Astrocyte (in vitro differentiated cells and primary cell): ENCODE measurements at regions not wholly inside any gene's neighbourhood (a gene's known extent, or its start where the extent isn't known, plus 50 kb on each side); places are given as distances from the start of the nearest gene placed in this dataset.

Source experiments
- DNase-seq: peaks from one replicate; pipeline ENCODE4 v3.0.0-alpha.2; 2010; ENCODE audit warnings: low read depth
- FAIRE-seq: peaks from 2 replicates; lab custom pipeline; 2011; peaks lifted over from hg19 to GRCh38; lab: Jason Lieb, UNC
- H2AFZ ChIP-seq: 2 replicates; pipeline ENCODE4 v1.6.0; 2012; ENCODE audit warnings: low read depth, low read length, inconsistent platforms
- H3K27ac ChIP-seq: 2 replicates; pipeline ENCODE4 v1.5.1; 2011; ENCODE audit warnings: low read depth, low read length, inconsistent platforms
- H3K27me3 ChIP-seq: 2 replicates; pipeline ENCODE4 v1.6.0; 2011; ENCODE audit warnings: low read length, inconsistent platforms; ENCODE audit not compliant: insufficient read depth
- H3K36me3 ChIP-seq: 2 replicates; pipeline ENCODE4 v1.5.1; 2011; ENCODE audit warnings: low read length, inconsistent platforms; ENCODE audit not compliant: insufficient read depth
- H3K4me1 ChIP-seq: 2 replicates; pipeline ENCODE4 v1.5.1; 2011; ENCODE audit warnings: low read length, inconsistent platforms; ENCODE audit not compliant: insufficient read depth
- H3K4me2 ChIP-seq: 2 replicates; pipeline ENCODE4 v1.6.0; 2012; ENCODE audit warnings: low read length, inconsistent platforms
- H3K4me3 ChIP-seq: 2 replicates; pipeline ENCODE4 v1.5.1; 2011; ENCODE audit warnings: low read depth, mild to moderate bottlenecking, low read length, inconsistent platforms; ENCODE audit not compliant: insufficient read depth
- H3K79me2 ChIP-seq: 2 replicates; pipeline ENCODE4 v1.6.0; 2012; ENCODE audit warnings: mild to moderate bottlenecking, low read length, inconsistent platforms; ENCODE audit not compliant: insufficient read depth
- H3K9ac ChIP-seq: 2 replicates; pipeline ENCODE4 v1.6.0; 2012; ENCODE audit warnings: mild to moderate bottlenecking, low read length, inconsistent platforms
- H3K9me3 ChIP-seq: 2 replicates; pipeline ENCODE4 v1.5.1; 2012; ENCODE audit warnings: low read depth, mild to moderate bottlenecking, low read length, inconsistent platforms; ENCODE audit not compliant: insufficient read depth
- H4K20me1 ChIP-seq: 2 replicates; pipeline ENCODE4 v1.6.0; 2012; ENCODE audit warnings: low read length, inconsistent platforms; ENCODE audit not compliant: insufficient read depth
- H3K27ac Mint-ChIP-seq: one replicate; pipeline ENCODE4 v1.8.0; 2021; ENCODE audit warnings: mild to moderate bottlenecking, mixed read lengths; ENCODE audit not compliant: unreplicated experiment
- H3K27me3 Mint-ChIP-seq: one replicate; pipeline ENCODE4 v1.8.0; 2021; ENCODE audit warnings: low read depth, mixed read lengths; ENCODE audit not compliant: unreplicated experiment
- H3K36me3 Mint-ChIP-seq: one replicate; pipeline ENCODE4 v1.8.0; 2021; ENCODE audit warnings: low read depth, mixed read lengths; ENCODE audit not compliant: unreplicated experiment
- H3K4me1 Mint-ChIP-seq: one replicate; pipeline ENCODE4 v1.8.0; 2021; ENCODE audit warnings: low read depth, mixed read lengths; ENCODE audit not compliant: unreplicated experiment
- H3K4me3 Mint-ChIP-seq: one replicate; pipeline ENCODE4 v1.8.0; 2021; ENCODE audit warnings: mild to moderate bottlenecking, moderate library complexity, mixed read lengths; ENCODE audit not compliant: unreplicated experiment
- H3K9me3 Mint-ChIP-seq: one replicate; pipeline ENCODE4 v1.8.0; 2021; ENCODE audit warnings: mild to moderate bottlenecking, mixed read lengths; ENCODE audit not compliant: unreplicated experiment
- CTCF ChIP-seq: IDR thresholded peaks from 2 replicates; pipeline ENCODE4 v1.5.1; 2011; ENCODE audit warnings: low read depth, mild to moderate bottlenecking, inconsistent platforms, low read length, moderate library complexity; ENCODE audit not compliant: insufficient read depth
- EZH2 ChIP-seq: IDR thresholded peaks from 2 replicates; pipeline ENCODE4 v1.6.1; 2012; ENCODE audit warnings: mild to moderate bottlenecking, low read length, inconsistent platforms; ENCODE audit not compliant: insufficient read depth

DNA sequence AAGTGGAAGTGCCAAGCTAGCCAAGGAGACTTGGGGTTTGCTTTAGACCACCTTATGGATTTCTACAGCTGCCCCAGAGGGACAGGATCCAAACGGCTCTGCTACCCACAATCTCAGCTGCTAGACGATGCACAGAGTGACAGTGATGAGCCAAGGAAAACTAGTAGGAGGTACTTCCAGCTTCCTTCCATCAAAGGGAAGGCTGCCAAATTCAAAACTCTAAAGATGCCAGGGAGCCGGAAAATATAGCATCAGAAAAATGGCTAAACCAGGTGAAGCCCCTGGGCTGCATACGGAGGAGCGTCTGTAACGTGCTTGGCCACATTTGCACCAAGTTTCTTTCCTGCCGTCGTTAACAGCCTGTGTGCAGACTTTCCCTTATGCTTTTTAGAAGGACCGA is 245.5 kb upstream of the ZNF521 start:
- no peaks in the 10 kb centered on the region for H3K36me3 Mint-ChIP-seq
- H3K27me3 ChIP-seq: no peaks in the 10 kb centered on the region
- DNase-seq (no peak), FAIRE-seq (no peak)
- TF ChIP-seq CTCF (no peak), EZH2 (no peak)
- H3K36me3 ChIP-seq: no peaks in the 10 kb centered on the region
- no peak overlapping the region for H3K4me2 ChIP-seq
- H3K4me3 Mint-ChIP-seq: no peak overlapping the region
- no peaks in the 10 kb centered on the region for H4K20me1 ChIP-seq
- peaks cover 8% of the 10 kb centered on the region for H3K4me1 Mint-ChIP-seq
- H3K9me3 ChIP-seq: no peaks in the 10 kb centered on the region
- peaks cover 2% of the 10 kb centered on the region for H3K9me3 Mint-ChIP-seq
- no peak overlapping the region for H3K27ac Mint-ChIP-seq
- H3K79me2 ChIP-seq: no peaks in the 10 kb centered on the region
- H3K27ac ChIP-seq: no peak overlapping the region
- H3K9ac ChIP-seq: no peak overlapping the region
- H3K27me3 Mint-ChIP-seq: peaks cover 6% of the 10 kb centered on the region
- H2AFZ ChIP-seq: no peak overlapping the region
- no peaks in the 10 kb centered on the region for H3K4me1 ChIP-seq
- no peak overlapping the region for H3K4me3 ChIP-seq

DNA sequence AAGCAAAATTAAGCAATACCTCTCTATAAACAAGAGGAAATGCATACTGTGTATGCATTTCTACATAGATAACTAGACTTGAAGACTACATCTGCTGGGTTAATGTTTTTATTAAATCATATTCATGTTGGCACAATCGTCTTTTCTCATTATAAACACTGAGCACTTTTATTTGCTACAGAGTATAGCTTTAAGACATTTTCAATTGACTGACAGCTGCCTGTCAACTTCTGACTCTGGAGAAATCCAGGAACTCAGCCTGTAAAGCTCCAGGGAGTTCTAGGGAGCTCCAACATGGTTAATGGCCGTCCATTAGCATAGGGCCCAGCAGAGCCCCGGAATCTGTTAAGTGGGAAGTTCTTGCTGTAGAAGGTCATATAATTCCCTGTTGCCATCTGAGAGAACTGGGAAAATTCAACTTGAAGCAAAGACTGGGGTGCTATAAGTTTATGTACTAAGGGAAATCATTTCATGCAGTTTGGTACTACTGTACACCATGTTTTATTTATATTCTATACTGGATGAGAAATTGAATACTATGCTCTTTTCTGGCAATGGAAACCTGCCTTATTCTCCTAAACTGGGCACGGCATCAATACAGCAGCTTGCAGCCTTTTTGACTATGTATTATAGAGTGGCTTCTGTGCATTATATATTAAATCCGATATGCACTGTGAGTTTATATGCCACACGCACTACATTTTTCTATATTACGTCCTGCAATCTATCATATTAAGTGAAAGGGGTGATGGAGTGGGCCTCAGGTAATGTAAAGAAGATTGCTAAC is 243.5 kb upstream of the ZNF521 start:
- Mint-ChIP-seq H3K4me1 (peaks cover 8% of the 10 kb centered on the region), H3K4me3 (no peak overlapping the region), H3K36me3 (no peaks in the 10 kb centered on the region), H3K27me3 (no peaks in the 10 kb centered on the region), H3K27ac (no peak overlapping the region), H3K9me3 (peaks cover 2% of the 10 kb centered on the region)
- H4K20me1 ChIP-seq: no peaks in the 10 kb centered on the region
- no peaks in the 10 kb centered on the region for H3K4me1 ChIP-seq
- no peak overlapping the region for H3K4me2 ChIP-seq
- no peak overlapping the region for H3K27ac ChIP-seq
- no peak overlapping the region for H2AFZ ChIP-seq
- no peaks in the 10 kb centered on the region for H3K9me3 ChIP-seq
- H3K36me3 ChIP-seq: no peaks in the 10 kb centered on the region
- H3K79me2 ChIP-seq: no peaks in the 10 kb centered on the region
- DNase-seq (no peak), FAIRE-seq (no peak)
- TF ChIP-seq CTCF (no peak), EZH2 (no peak)
- H3K4me3 ChIP-seq: no peak overlapping the region
- H3K27me3 ChIP-seq: no peaks in the 10 kb centered on the region
- H3K9ac ChIP-seq: no peak overlapping the region

DNA sequence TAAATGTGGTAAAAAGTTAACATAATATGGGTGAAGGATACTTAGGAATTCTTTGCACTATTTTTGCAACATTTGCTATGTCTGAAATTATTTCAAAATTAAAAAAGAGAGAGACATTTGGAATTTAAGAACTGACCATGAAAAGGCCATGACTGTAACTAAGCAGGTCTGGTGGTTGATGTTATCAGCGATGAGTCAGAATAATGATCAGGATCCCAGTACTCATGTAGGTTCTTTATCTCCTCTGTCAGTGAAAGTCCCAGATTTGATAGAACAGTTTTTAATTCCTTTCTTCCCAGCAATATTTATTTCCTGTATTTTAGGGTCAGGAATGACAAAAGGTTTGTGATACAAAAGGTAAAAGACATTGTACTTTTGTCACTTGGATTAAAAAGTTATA is 242.4 kb upstream of the ZNF521 start:
- Histone ChIP-seq H3K79me2 (no peaks in the 10 kb centered on the region), H3K4me1 (no peaks in the 10 kb centered on the region), H3K4me2 (no peak overlapping the region), H3K9ac (no peak overlapping the region), H3K4me3 (no peak overlapping the region), H3K9me3 (no peaks in the 10 kb centered on the region), H4K20me1 (no peaks in the 10 kb centered on the region), H3K27me3 (no peaks in the 10 kb centered on the region), H3K27ac (no peak overlapping the region), H2AFZ (no peak overlapping the region), H3K36me3 (no peaks in the 10 kb centered on the region)
- H3K27ac Mint-ChIP-seq: no peak overlapping the region
- DNase-seq: peak; percentile 71
- TF ChIP-seq CTCF: no peak
- TF ChIP-seq EZH2: no peak
- no peak for FAIRE-seq
- H3K9me3 Mint-ChIP-seq: peaks cover 2% of the 10 kb centered on the region
- H3K4me1 Mint-ChIP-seq: peaks cover 8% of the 10 kb centered on the region
- no peak overlapping the region for H3K4me3 Mint-ChIP-seq
- H3K36me3 Mint-ChIP-seq: no peaks in the 10 kb centered on the region
- no peaks in the 10 kb centered on the region for H3K27me3 Mint-ChIP-seq
